Transverse colon (tissue), 4 donors: ENCODE measurements at regions not wholly inside any gene's neighbourhood (a gene's known extent, or its start where the extent isn't known, plus 50 kb on each side); places are given as distances from the start of the nearest gene placed in this dataset.

Source experiments
- DNase-seq: peaks from one replicate; pipeline ENCODE4 v3.0.0-alpha.2; 2019
- H3K27ac ChIP-seq, 4 donors: fragments of 200-600 bp; sonication (generic); 2 replicates each; pipeline ENCODE4 v1.5.1; 2016 to 2018; ENCODE audit warnings: inconsistent platforms in 4 of 4
- H3K27me3 ChIP-seq: fragments of 200-600 bp; sonication (generic); 2 replicates; pipeline ENCODE4 v1.5.1; 2017; ENCODE audit warnings: inconsistent platforms
- H3K36me3 ChIP-seq, 4 donors: fragments of 200-600 bp; sonication (generic); 2 replicates each; pipeline ENCODE4 v1.5.1; 2017 to 2019; ENCODE audit warnings: inconsistent platforms in 4 of 4
- H3K4me1 ChIP-seq, 4 donors: fragments of 200-600 bp; sonication (generic); 2 replicates each; pipeline ENCODE4 v1.5.1; 2017 to 2020; ENCODE audit warnings: inconsistent platforms in 4 of 4
- H3K4me3 ChIP-seq, 4 donors: fragments of 200-600 bp; sonication (generic); 1 replicate in 1 of 4; 2 replicates in 3 of 4; pipeline versions ENCODE4 v1.5.1 to v1.6.1; 2017 to 2019; ENCODE audit warnings: inconsistent platforms in 4 of 4
- H3K9me3 ChIP-seq, 2 donors: fragments of 200-600 bp; sonication (generic); 2 replicates each; pipeline ENCODE4 v1.5.1; 2017 to 2019; ENCODE audit warnings: inconsistent platforms in 2 of 2
- EP300 ChIP-seq: sonication (generic); formaldehyde crosslinking; IDR thresholded peaks from one replicate; pipeline ENCODE4 v1.6.1; 2017; ENCODE audit warnings: antibody characterized with exemption, low read depth
- POLR2A ChIP-seq: fragments of 450-650 bp; IDR thresholded peaks from one replicate; pipeline ENCODE4 v1.6.1; 2016; ENCODE audit warnings: antibody characterized with exemption, mild to moderate bottlenecking, moderate library complexity
- POLR2AphosphoS5 ChIP-seq, 3 donors: sonication (generic); formaldehyde crosslinking; IDR thresholded peaks; one replicate each; pipeline ENCODE4 v1.6.1; 2016; ENCODE audit warnings: antibody characterized with exemption in 3 of 3
- WGBS, 2 donors: methylation state at CpG; one replicate each; pipeline ENCODE4 v1.1.5; 2018; ENCODE audit warnings: low coverage in 1 of 2; 5-methylcytosine and 5-hydroxymethylcytosine counted together
- in situ Hi-C, 4 donors: fragments of 200-750 bp; cut with MboI; loops; one replicate each; pipeline versions ENCODE4 v1.15.0 to v1.15.1; 2017; ENCODE audit warnings: low sequenced_read_pairs in 3 of 4, low pct_ligation_motif_present in 1 of 4, low pct_unique_long_range_greater_than_20kb in 1 of 4
- intact Hi-C: fragments of 100-400 bp; cut with DNase I; formaldehyde crosslinking; loops from one replicate; pipeline ENCODE4 v1.15.1; 2023; ENCODE audit warnings: low total_unique reads
- TF ChIP-seq, protein P1 (sequence below), 5 experiments: fragments of 200-600 bp in 3 of 5; fragments of 450-650 bp in 2 of 5; sonication (generic) in 3 of 5; IDR thresholded peaks; 1 replicate in 2 of 5; 2 replicates in 3 of 5; pipeline ENCODE4 v1.5.1; 2016 to 2017; ENCODE audit warnings: antibody characterized with exemption in 5 of 5, inconsistent platforms in 3 of 5, mild to moderate bottlenecking in 2 of 5, moderate library complexity in 1 of 5

DNA sequence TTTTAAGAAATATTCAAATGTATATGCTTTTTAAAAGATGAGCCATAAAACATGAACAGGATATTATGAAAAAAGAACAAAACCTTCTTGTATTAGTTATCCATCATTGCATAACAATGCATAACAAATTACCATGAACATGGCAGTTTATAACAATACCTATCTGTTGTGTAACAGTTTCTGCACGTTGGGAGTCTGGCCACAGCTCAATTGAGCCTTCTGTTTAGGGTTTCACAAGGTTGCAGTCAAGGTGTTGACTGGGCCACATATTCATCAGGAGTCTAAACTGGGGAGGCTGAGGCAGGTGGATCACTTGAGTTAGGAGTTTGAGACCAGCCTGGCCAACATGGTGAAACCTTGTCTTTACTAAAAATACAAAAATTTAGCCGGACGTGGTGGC, 149.4 kb upstream of the SMLR1 start:
- H3K27ac ChIP-seq, result no peak overlapping the region
- in situ Hi-C loops (loop anchor here in 1 of 4 donors (25.0 kb wide), 1 partner anchor 365 kb away; no protein-coding TSS in a partner anchor), intact Hi-C loops (no loop called here)
- no peak for TF ChIP-seq POLR2A
- TF ChIP-seq, protein P1, sequence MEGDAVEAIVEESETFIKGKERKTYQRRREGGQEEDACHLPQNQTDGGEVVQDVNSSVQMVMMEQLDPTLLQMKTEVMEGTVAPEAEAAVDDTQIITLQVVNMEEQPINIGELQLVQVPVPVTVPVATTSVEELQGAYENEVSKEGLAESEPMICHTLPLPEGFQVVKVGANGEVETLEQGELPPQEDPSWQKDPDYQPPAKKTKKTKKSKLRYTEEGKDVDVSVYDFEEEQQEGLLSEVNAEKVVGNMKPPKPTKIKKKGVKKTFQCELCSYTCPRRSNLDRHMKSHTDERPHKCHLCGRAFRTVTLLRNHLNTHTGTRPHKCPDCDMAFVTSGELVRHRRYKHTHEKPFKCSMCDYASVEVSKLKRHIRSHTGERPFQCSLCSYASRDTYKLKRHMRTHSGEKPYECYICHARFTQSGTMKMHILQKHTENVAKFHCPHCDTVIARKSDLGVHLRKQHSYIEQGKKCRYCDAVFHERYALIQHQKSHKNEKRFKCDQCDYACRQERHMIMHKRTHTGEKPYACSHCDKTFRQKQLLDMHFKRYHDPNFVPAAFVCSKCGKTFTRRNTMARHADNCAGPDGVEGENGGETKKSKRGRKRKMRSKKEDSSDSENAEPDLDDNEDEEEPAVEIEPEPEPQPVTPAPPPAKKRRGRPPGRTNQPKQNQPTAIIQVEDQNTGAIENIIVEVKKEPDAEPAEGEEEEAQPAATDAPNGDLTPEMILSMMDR (IDR thresholded peaks at IDR 0.05), result no peak
- no peak for TF ChIP-seq POLR2AphosphoS5 (IDR thresholded peaks at IDR 0.05)
- TF ChIP-seq EP300, result no peak
- WGBS, 2 donors, result 33 to 85% methylated on average over 1 to 3 of the region's 3 CpGs
- DNase-seq, result no peak
- H3K4me1 ChIP-seq, result peaks cover 0 to 11% (median 0%) of the 10 kb centered on the region in 4 donors
- H3K9me3 ChIP-seq, result no peaks in the 10 kb centered on the region
- H3K27me3 ChIP-seq, result no peaks in the 10 kb centered on the region
- H3K36me3 ChIP-seq, result no peaks in the 10 kb centered on the region
- H3K4me3 ChIP-seq, result no peak overlapping the region

DNA sequence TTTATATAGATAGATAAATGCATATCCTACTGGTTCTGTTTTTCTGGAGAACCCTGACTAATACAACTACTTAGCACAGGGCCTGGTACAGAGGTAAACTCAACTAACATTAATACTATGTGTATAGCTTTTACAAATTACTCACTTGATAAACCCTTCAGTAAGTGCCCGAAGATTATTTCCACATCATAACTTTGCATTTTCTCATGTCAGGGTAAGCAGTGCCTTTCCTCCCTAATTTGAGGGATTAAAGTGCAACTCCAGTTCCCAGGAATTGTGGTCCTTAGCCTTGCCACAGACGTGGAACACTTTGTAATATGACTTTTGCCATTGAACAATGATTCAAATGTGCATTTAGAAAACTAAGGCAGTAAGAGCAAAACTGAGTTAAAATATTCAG, 147.5 kb upstream of the SMLR1 start:
- Histone ChIP-seq H3K9me3 (no peaks in the 10 kb centered on the region), H3K4me1 (peaks cover 0 to 11% (median 0%) of the 10 kb centered on the region in 4 donors), H3K4me3 (no peak overlapping the region), H3K27me3 (no peaks in the 10 kb centered on the region), H3K36me3 (no peaks in the 10 kb centered on the region), H3K27ac (peak overlapping the region in 2 of 4 donors; percentile 2 to 38)
- intact Hi-C loops (no loop called here), in situ Hi-C loops (loop anchor here in 1 of 4 donors (25.0 kb wide), 1 partner anchor 367 kb away; no protein-coding TSS in a partner anchor)
- no peak for TF ChIP-seq EP300
- TF ChIP-seq POLR2A, result no peak
- no peak for TF ChIP-seq POLR2AphosphoS5 (IDR thresholded peaks at IDR 0.05)
- TF ChIP-seq, protein P1 (IDR thresholded peaks at IDR 0.05), result no peak
- no peak for DNase-seq
- 35 to 68% methylated on average over 2 of the region's 2 CpGs for WGBS, 2 donors

DNA sequence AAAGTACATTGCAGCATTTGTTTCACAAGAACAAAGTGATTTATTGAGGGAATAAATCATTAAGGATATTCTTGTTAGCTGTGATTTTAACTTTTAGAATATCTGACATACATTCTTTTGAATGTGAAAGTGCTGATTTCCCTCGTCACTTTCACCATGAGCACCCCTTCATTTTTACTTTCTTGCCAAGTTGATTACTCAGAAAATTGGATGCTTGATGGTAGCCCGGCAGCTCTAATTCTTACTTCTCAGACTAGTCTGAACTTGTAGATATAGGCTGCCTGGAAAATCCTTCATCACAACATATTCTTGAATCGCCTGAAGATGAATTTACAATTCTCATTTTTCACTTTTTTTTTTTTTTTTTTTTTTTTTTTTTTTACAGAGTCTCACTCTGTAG, 147.1 kb upstream of the SMLR1 start:
- no peaks in the 10 kb centered on the region for H3K9me3 ChIP-seq
- H3K4me1 ChIP-seq, result peaks cover 0 to 11% (median 0%) of the 10 kb centered on the region in 4 donors
- WGBS, 2 donors, result 64 to 78% methylated on average over 3 of the region's 3 CpGs
- H3K4me3 ChIP-seq, result no peak overlapping the region
- H3K27me3 ChIP-seq, result no peaks in the 10 kb centered on the region
- no peak for TF ChIP-seq POLR2A
- TF ChIP-seq EP300, result no peak
- no peak for TF ChIP-seq POLR2AphosphoS5 (IDR thresholded peaks at IDR 0.05)
- TF ChIP-seq, protein P1 (IDR thresholded peaks at IDR 0.05), result no peak
- intact Hi-C loops (no loop called here), in situ Hi-C loops (loop anchor here in 1 of 4 donors (25.0 kb wide), 1 partner anchor 368 kb away; no protein-coding TSS in a partner anchor)
- H3K27ac ChIP-seq, result peak overlapping the region in 2 of 4 donors; percentile 2 to 38
- DNase-seq, result no peak
- H3K36me3 ChIP-seq, result no peaks in the 10 kb centered on the region

DNA sequence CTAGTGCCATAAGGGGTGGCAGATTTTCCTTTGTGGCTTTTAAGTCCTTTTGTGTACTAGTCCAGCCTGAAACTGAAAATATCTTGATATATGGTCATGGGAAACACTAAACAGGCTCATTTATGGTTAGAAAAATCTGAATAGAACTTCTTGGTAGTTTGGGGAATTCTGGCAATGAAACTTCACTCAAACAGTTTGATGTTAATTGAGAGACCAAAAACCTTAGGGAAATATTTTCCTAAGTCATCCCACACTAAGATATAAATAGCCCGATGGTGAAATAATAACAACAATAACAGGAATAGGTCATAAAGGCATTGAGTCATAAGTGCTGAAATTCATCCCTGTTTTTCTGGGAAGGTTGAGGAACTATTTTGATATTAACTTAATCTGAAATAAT, 146.2 kb upstream of the SMLR1 start:
- intact Hi-C loops, result no loop called here
- in situ Hi-C loops, result loop anchor here in 1 of 4 donors (25.0 kb wide), 1 partner anchor 369 kb away; no protein-coding TSS in a partner anchor
- DNase-seq, result no peak
- Histone ChIP-seq H3K27ac (peak overlapping the region in 3 of 4 donors; percentile 18 to 38 (median 30)), H3K36me3 (no peaks in the 10 kb centered on the region), H3K4me3 (no peak overlapping the region), H3K9me3 (no peaks in the 10 kb centered on the region), H3K27me3 (no peaks in the 10 kb centered on the region), H3K4me1 (peaks cover 0 to 6% (median 0%) of the 10 kb centered on the region in 4 donors)
- WGBS, 2 donors, result 60 to 68% methylated on average over 1 of the region's 1 CpG
- TF ChIP-seq EP300 (no peak), POLR2AphosphoS5 (IDR thresholded peaks at IDR 0.05) (peak in 1 of 3 donors; percentile 22)

DNA sequence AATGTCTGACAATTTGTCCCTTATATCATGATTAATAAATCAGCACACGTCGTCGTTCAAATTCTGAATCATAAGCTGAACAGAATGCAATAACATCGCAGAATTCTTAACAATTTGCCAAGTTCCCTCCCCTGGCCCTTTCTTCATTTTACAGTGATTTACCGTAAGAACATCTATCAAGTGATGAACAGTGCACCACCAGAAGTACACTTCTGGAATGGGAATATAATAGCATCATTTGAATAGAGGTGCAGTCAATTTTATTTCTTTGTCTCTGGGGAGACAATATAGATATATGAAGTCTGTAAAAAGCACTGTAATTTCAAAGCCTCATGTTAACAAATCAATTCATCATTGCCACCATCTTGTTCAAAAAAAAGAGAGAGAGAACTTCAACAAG, 145.1 kb upstream of the SMLR1 start:
- H3K4me1 ChIP-seq, result no peaks in the 10 kb centered on the region
- H3K9me3 ChIP-seq, result no peaks in the 10 kb centered on the region
- no peak for TF ChIP-seq POLR2AphosphoS5 (IDR thresholded peaks at IDR 0.05)
- TF ChIP-seq, protein P1 (IDR thresholded peaks at IDR 0.05), result no peak
- no peak for TF ChIP-seq EP300
- no peak for TF ChIP-seq POLR2A
- in situ Hi-C loops, result loop anchor here in 1 of 4 donors (25.0 kb wide), 1 partner anchor 370 kb away; no protein-coding TSS in a partner anchor
- no peaks in the 10 kb centered on the region for H3K27me3 ChIP-seq
- H3K36me3 ChIP-seq, result no peaks in the 10 kb centered on the region
- 93 to 96% methylated on average over 5 of the region's 5 CpGs for WGBS, 2 donors
- no peak for DNase-seq
- intact Hi-C loops, result no loop called here
- no peak overlapping the region for H3K4me3 ChIP-seq
- H3K27ac ChIP-seq, result no peak overlapping the region
